GM10248 (cell line): ENCODE measurements at regions not wholly inside any gene's neighbourhood (a gene's known extent, or its start where the extent isn't known, plus 50 kb on each side); places are given as distances from the start of the nearest gene placed in this dataset.

Source experiments
- CTCF ChIA-PET: fragments of 300-600 bp; sonication (Branson Sonifier 250); formaldehyde crosslinking; extraction: SDS; loops from one replicate; lab custom pipeline; 2021; ENCODE audit warnings: antibody characterized with exemption; lab: Yijun Ruan, JAX
- POLR2A ChIA-PET: fragments of 350-650 bp; sonication (Branson Sonifier 250); formaldehyde crosslinking; extraction: SDS; loops from one replicate; lab custom pipeline; 2020; ENCODE audit warnings: antibody characterized with exemption; lab: Yijun Ruan, JAX
- DNase-seq: peaks from one replicate; pipeline ENCODE4 v3.0.0; 2012; ENCODE audit errors: extremely low spot score
- CTCF ChIP-seq: IDR thresholded peaks from 2 replicates; pipeline ENCODE4 v1.5.1; 2012; ENCODE audit warnings: mild to moderate bottlenecking, low read depth; ENCODE audit errors: extremely low read depth, missing control alignments, control extremely low read depth

- CTCF ChIA-PET = no interaction called here
- no peak for DNase-seq
- TF ChIP-seq CTCF = no peak
- POLR2A ChIA-PET = no interaction called here
Observed at GRCh38 chr2:4908461-4908860, 783.7 kb upstream of the SOX11 start.

- ChIA-PET CTCF (interaction anchor here (1.0 kb wide), 1 partner anchor 208 kb away, joined by 3 read pairs; no protein-coding TSS in a partner anchor), POLR2A (no interaction called here)
- no peak for TF ChIP-seq CTCF
- DNase-seq = no peak
Observed at GRCh38 chr2:4909346-4910009, 782.7 kb upstream of the SOX11 start.

GRCh38 chr2:4914036-4914435 lies 778.1 kb upstream of the SOX11 start:
- DNase-seq = no peak
- no peak for TF ChIP-seq CTCF
- ChIA-PET CTCF (interaction anchor here (0.8 to 1.0 kb wide), 2 partner anchors 30 to 35 kb away, joined by 3 to 4 read pairs; no protein-coding TSS in a partner anchor), POLR2A (no interaction called here)

- TF ChIP-seq CTCF = no peak
- ChIA-PET POLR2A (no interaction called here), CTCF (interaction anchor here (0.8 kb wide), 1 partner anchor 30 kb away, joined by 3 read pairs; no protein-coding TSS in a partner anchor)
- DNase-seq = no peak
Observed at GRCh38 chr2:4914551-4914950, 777.6 kb upstream of the SOX11 start.

- ChIA-PET CTCF (no interaction called here), POLR2A (no interaction called here)
- DNase-seq = no peak
- no peak for TF ChIP-seq CTCF
Observed at GRCh38 chr2:4915357-4915756, 776.8 kb upstream of the SOX11 start.

DNA sequence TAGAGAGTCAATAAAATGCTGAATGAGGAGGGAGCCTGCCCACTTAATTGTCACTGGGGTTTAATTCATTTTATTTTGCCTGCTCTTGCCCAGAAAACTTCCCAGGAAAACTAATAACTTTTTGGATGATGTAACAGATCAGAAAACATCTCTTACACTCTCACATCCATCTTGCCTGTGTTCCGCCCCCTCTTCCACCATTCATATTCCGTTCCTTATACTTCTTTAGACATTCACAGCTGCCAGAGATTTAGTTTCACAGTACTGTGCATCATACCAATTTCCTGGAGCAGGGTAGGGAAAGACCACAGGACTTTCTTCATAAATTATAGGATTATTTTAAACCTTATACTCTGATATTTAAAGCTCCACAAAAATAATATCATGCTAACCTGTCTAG lies 776.1 kb upstream of the SOX11 start:
- CTCF ChIA-PET = no interaction called here
- no peak for TF ChIP-seq CTCF
- POLR2A ChIA-PET = no interaction called here
- DNase-seq = no peak
